K562 (cell line): ENCODE measurements at regions not wholly inside any gene's neighbourhood (a gene's known extent, or its start where the extent isn't known, plus 50 kb on each side); places are given as distances from the start of the nearest gene placed in this dataset.

Source experiments
- CBX8 ChIP-seq: fragments of 200-600 bp; sonication (generic); IDR thresholded peaks from 2 replicates; pipeline ENCODE4 v1.6.1; 2012; ENCODE audit warnings: borderline replicate concordance, mixed run types, low read depth, mild to moderate bottlenecking, moderate library complexity, mixed read lengths, low read length, control low read depth, inconsistent platforms; ENCODE audit not compliant: poor library complexity, severe bottlenecking; ENCODE audit errors: extremely low read depth
- EP300 ChIP-seq: IDR thresholded peaks from 2 replicates; pipeline ENCODE4 v1.6.1; 2012; ENCODE audit warnings: low read length, improper control_type of control experiment
- JUND ChIP-seq, 2 experiments: IDR thresholded peaks; 2 replicates in 1 of 2; 3 replicates in 1 of 2; pipeline ENCODE4 v1.6.1; 2011; ENCODE audit warnings: borderline replicate concordance in 2 of 2, low read depth in 2 of 2, low read length in 2 of 2, improper control_type of control experiment in 1 of 2, missing biosample characterization in 1 of 2, missing genetic modification characterization in 1 of 2, missing genetic modification reagents in 1 of 2
- SIN3B ChIP-seq: fragments of 450-650 bp; IDR thresholded peaks from 2 replicates; pipeline ENCODE4 v1.6.1; 2017; ENCODE audit warnings: low read depth, mild to moderate bottlenecking, moderate library complexity
- THRAP3 ChIP-seq: fragments of 450-650 bp; IDR thresholded peaks from 2 replicates; pipeline ENCODE4 v1.6.1; 2016; ENCODE audit warnings: mild to moderate bottlenecking, inconsistent platforms, borderline replicate concordance
- YY1 ChIP-seq, 3 experiments: IDR thresholded peaks; 2 replicates each; pipeline ENCODE4 v1.6.1; 2011; ENCODE audit warnings: low read length in 2 of 3, mild to moderate bottlenecking in 2 of 3, moderate library complexity in 2 of 3, borderline replicate concordance in 1 of 3, control low read depth in 1 of 3, low read depth in 1 of 3; ENCODE audit not compliant: insufficient read depth in 3 of 3, insufficient replicate concordance in 2 of 3, control insufficient read depth in 1 of 3, insufficient read length in 1 of 3; ENCODE audit errors: extremely low read depth in 1 of 3
- ZNF23 ChIP-seq: fragments of 250-450 bp; sonication (Bioruptor Pico); IDR thresholded peaks from 2 replicates; pipeline ENCODE4 v1.4.0; 2020; ENCODE audit warnings: mild to moderate bottlenecking
- ZNF274 ChIP-seq: IDR thresholded peaks from 2 replicates; pipeline ENCODE4 v1.6.1; 2011; ENCODE audit warnings: low read depth, mild to moderate bottlenecking, low read length, moderate library complexity, borderline replicate concordance
- TF ChIP-seq, protein P1 (sequence below): fragments of 250-450 bp; sonication (Bioruptor Pico); IDR thresholded peaks from 2 replicates; pipeline ENCODE4 v1.5.0; 2020; ENCODE audit warnings: mild to moderate bottlenecking, borderline replicate concordance
- TF ChIP-seq, protein P2 (sequence below), 3 experiments: IDR thresholded peaks in 2 of 3; conservative IDR thresholded peaks in 1 of 3; 2 replicates each; pipeline ENCODE4 v1.5.1; 2011 to 2012; ENCODE audit warnings: low read length in 3 of 3, mild to moderate bottlenecking in 3 of 3, control low read depth in 2 of 3, improper control_type of control experiment in 1 of 3, inconsistent platforms in 1 of 3, low read depth in 1 of 3, mixed read lengths in 1 of 3, moderate library complexity in 1 of 3; ENCODE audit not compliant: insufficient read depth in 2 of 3
- TF ChIP-seq, protein P3 (sequence below), 2 experiments: fragments of 450-650 bp in 1 of 2; sonication (generic) in 1 of 2; formaldehyde crosslinking in 1 of 2; IDR thresholded peaks in 1 of 2; conservative IDR thresholded peaks in 1 of 2; 2 replicates each; pipeline versions ENCODE4 v1.6.1 to v1.8.1; 2016 to 2023; ENCODE audit warnings: mild to moderate bottlenecking in 2 of 2, moderate library complexity in 2 of 2, inconsistent platforms in 1 of 2, missing genetic modification reagents in 1 of 2
- TF ChIP-seq, protein P4 (sequence below): sonication (generic); formaldehyde crosslinking; IDR thresholded peaks from 2 replicates; pipeline ENCODE4 v1.8.0; 2023; ENCODE audit warnings: mild to moderate bottlenecking, missing genetic modification reagents
- TF ChIP-seq, protein P5 (sequence below): fragments of 150-350 bp; conservative IDR thresholded peaks from 2 replicates; pipeline ENCODE4 v1.6.1; 2014; ENCODE audit warnings: low read length

DNA sequence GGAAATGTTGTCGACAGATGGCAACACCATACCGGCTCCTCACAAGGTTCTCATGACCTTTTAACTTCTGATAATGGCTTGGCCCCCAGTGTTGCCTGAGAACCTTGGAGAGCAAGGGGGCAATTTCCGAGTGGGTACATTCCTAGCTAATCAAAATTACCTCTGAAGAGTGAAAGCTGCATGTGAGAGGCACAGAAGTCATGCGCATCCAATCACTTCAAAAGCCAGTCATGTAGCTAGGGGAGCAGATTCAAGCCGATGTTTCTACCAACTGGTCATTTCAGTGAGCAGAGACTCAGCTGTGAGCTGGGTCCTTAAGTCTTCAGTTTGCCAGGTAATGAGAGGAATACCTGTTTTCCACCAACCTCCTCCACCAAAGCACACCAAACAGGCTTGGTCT is 111.4 kb downstream of the LIPG start:
- TF ChIP-seq, protein P1, sequence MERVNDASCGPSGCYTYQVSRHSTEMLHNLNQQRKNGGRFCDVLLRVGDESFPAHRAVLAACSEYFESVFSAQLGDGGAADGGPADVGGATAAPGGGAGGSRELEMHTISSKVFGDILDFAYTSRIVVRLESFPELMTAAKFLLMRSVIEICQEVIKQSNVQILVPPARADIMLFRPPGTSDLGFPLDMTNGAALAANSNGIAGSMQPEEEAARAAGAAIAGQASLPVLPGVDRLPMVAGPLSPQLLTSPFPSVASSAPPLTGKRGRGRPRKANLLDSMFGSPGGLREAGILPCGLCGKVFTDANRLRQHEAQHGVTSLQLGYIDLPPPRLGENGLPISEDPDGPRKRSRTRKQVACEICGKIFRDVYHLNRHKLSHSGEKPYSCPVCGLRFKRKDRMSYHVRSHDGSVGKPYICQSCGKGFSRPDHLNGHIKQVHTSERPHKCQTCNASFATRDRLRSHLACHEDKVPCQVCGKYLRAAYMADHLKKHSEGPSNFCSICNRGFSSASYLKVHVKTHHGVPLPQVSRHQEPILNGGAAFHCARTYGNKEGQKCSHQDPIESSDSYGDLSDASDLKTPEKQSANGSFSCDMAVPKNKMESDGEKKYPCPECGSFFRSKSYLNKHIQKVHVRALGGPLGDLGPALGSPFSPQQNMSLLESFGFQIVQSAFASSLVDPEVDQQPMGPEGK: no peak
- TF ChIP-seq, protein P2, sequence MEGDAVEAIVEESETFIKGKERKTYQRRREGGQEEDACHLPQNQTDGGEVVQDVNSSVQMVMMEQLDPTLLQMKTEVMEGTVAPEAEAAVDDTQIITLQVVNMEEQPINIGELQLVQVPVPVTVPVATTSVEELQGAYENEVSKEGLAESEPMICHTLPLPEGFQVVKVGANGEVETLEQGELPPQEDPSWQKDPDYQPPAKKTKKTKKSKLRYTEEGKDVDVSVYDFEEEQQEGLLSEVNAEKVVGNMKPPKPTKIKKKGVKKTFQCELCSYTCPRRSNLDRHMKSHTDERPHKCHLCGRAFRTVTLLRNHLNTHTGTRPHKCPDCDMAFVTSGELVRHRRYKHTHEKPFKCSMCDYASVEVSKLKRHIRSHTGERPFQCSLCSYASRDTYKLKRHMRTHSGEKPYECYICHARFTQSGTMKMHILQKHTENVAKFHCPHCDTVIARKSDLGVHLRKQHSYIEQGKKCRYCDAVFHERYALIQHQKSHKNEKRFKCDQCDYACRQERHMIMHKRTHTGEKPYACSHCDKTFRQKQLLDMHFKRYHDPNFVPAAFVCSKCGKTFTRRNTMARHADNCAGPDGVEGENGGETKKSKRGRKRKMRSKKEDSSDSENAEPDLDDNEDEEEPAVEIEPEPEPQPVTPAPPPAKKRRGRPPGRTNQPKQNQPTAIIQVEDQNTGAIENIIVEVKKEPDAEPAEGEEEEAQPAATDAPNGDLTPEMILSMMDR (IDR thresholded peaks at IDR 0.05 in 2 of 3, conservative IDR thresholded peaks at IDR 0.05 in 1 of 3; ENCODE audit: insufficient read depth in 2 of 3, low read depth in 1 of 3, low read length in 3 of 3): no peak
- TF ChIP-seq ZNF23 (CRISPR knock-in tag) (no peak), EP300 (no peak), SIN3B (no peak), THRAP3 (no peak), JUND (IDR thresholded peaks at IDR 0.05; ENCODE audit: borderline replicate concordance, low read depth, low read length) (no peak), JUND (tag; IDR thresholded peaks at IDR 0.05; ENCODE audit: borderline replicate concordance, low read depth, low read length) (no peak), ZNF274 (no peak), CBX8 (no peak), YY1 (IDR thresholded peaks at IDR 0.05; ENCODE audit: borderline replicate concordance in 1 of 3, control insufficient read depth in 1 of 3, extremely low read depth in 1 of 3, insufficient read depth in 3 of 3, insufficient read length in 1 of 3, insufficient replicate concordance in 2 of 3, low read depth in 1 of 3, low read length in 2 of 3) (no peak)
- TF ChIP-seq, protein P3, sequence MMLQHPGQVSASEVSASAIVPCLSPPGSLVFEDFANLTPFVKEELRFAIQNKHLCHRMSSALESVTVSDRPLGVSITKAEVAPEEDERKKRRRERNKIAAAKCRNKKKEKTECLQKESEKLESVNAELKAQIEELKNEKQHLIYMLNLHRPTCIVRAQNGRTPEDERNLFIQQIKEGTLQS (IDR thresholded peaks at IDR 0.05): no peak
- TF ChIP-seq, protein P3 (CRISPR knock-in tag; conservative IDR thresholded peaks at IDR 0.05): no peak
- TF ChIP-seq, protein P4, sequence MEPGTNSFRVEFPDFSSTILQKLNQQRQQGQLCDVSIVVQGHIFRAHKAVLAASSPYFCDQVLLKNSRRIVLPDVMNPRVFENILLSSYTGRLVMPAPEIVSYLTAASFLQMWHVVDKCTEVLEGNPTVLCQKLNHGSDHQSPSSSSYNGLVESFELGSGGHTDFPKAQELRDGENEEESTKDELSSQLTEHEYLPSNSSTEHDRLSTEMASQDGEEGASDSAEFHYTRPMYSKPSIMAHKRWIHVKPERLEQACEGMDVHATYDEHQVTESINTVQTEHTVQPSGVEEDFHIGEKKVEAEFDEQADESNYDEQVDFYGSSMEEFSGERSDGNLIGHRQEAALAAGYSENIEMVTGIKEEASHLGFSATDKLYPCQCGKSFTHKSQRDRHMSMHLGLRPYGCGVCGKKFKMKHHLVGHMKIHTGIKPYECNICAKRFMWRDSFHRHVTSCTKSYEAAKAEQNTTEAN (CRISPR knock-in tag): no peak
- TF ChIP-seq, protein P5, sequence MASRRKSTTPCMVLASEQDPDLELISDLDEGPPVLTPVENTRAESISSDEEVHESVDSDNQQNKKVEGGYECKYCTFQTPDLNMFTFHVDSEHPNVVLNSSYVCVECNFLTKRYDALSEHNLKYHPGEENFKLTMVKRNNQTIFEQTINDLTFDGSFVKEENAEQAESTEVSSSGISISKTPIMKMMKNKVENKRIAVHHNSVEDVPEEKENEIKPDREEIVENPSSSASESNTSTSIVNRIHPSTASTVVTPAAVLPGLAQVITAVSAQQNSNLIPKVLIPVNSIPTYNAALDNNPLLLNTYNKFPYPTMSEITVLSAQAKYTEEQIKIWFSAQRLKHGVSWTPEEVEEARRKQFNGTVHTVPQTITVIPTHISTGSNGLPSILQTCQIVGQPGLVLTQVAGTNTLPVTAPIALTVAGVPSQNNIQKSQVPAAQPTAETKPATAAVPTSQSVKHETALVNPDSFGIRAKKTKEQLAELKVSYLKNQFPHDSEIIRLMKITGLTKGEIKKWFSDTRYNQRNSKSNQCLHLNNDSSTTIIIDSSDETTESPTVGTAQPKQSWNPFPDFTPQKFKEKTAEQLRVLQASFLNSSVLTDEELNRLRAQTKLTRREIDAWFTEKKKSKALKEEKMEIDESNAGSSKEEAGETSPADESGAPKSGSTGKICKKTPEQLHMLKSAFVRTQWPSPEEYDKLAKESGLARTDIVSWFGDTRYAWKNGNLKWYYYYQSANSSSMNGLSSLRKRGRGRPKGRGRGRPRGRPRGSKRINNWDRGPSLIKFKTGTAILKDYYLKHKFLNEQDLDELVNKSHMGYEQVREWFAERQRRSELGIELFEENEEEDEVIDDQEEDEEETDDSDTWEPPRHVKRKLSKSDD: no peak
